Right lobe of liver (tissue), 4 donors: ENCODE measurements at regions not wholly inside any gene's neighbourhood (a gene's known extent, or its start where the extent isn't known, plus 50 kb on each side); places are given as distances from the start of the nearest gene placed in this dataset.

ENCODE experiments used
- POLR2A ChIP-seq: fragments of 450-650 bp; IDR thresholded peaks from one replicate; pipeline ENCODE4 v1.6.1; 2017; ENCODE audit warnings: antibody characterized with exemption, mild to moderate bottlenecking
- TF ChIP-seq, protein P1 (sequence below), 4 donors: fragments of 200-600 bp in 3 of 4; fragments of 450-650 bp in 1 of 4; IDR thresholded peaks; one replicate each; pipeline versions ENCODE4 v1.5.1 to v1.8.0; 2016 to 2022; ENCODE audit warnings: antibody characterized with exemption in 4 of 4, mild to moderate bottlenecking in 2 of 4
- donor health status: DM: no; HTN: no; CAD: no.
- donor health status: DM: no; HTN: no; CAD: no.
- donor health status: DM: no; HTN: yes; CAD: no.

- TF ChIP-seq POLR2A = no peak
- TF ChIP-seq, protein P1, sequence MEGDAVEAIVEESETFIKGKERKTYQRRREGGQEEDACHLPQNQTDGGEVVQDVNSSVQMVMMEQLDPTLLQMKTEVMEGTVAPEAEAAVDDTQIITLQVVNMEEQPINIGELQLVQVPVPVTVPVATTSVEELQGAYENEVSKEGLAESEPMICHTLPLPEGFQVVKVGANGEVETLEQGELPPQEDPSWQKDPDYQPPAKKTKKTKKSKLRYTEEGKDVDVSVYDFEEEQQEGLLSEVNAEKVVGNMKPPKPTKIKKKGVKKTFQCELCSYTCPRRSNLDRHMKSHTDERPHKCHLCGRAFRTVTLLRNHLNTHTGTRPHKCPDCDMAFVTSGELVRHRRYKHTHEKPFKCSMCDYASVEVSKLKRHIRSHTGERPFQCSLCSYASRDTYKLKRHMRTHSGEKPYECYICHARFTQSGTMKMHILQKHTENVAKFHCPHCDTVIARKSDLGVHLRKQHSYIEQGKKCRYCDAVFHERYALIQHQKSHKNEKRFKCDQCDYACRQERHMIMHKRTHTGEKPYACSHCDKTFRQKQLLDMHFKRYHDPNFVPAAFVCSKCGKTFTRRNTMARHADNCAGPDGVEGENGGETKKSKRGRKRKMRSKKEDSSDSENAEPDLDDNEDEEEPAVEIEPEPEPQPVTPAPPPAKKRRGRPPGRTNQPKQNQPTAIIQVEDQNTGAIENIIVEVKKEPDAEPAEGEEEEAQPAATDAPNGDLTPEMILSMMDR (IDR thresholded peaks at IDR 0.05) = no peak
Measured at GRCh38 chr18:55967019-55967418, 379.0 kb upstream of the TCF4 start.
